ENCODE measurements at regions not wholly inside any gene's neighbourhood (a gene's known extent, or its start where the extent isn't known, plus 50 kb on each side); places are given as distances from the start of the nearest gene placed in this dataset.

GRCh38 chr1:218698141-218698540 lies 353.0 kb downstream of the TGFB2 start:
- no peak for TF ChIP-seq CTCF (IDR thresholded peaks at IDR 0.05)
- TF ChIP-seq POLR2A (IDR thresholded peaks at IDR 0.05) = no peak

All from uterus (tissue), 2 donors.